H1 (cell line): ENCODE measurements at regions not wholly inside any gene's neighbourhood (a gene's known extent, or its start where the extent isn't known, plus 50 kb on each side); places are given as distances from the start of the nearest gene placed in this dataset.

Source experiments
- CTCF ChIA-PET: fragments of 300-600 bp; sonication (Branson Sonifier 250); formaldehyde crosslinking; loops from one replicate; lab custom pipeline; 2021; ENCODE audit not compliant: partially characterized antibody; lab: Charles Lee
- POLR2A ChIA-PET: fragments of 300-600 bp; sonication (Branson Sonifier 250); formaldehyde crosslinking; loops from one replicate; lab custom pipeline; 2021; ENCODE audit warnings: inconsistent platforms; ENCODE audit not compliant: partially characterized antibody; lab: Charles Lee
- DNase-seq, 2 experiments: peaks; one replicate each; pipeline versions ENCODE4 v3.0.0 to v3.0.0-alpha.2; 2010 to 2022; ENCODE audit warnings: low spot score in 2 of 2, low read depth in 1 of 2, mixed read lengths in 1 of 2
- FAIRE-seq: peaks from 2 replicates; lab custom pipeline; 2011; peaks lifted over from hg19 to GRCh38; lab: Jason Lieb, UNC
- H2AFZ ChIP-seq: 2 replicates; pipeline ENCODE4 v1.8.1; 2012; ENCODE audit warnings: low read length, inconsistent platforms
- H2AK5ac ChIP-seq: 2 replicates; pipeline ENCODE4 v1.6.1; 2013; ENCODE audit warnings: low read depth, low read length
- H2BK120ac ChIP-seq: replicated peaks from 2 replicates; pipeline ENCODE3; 2013; ENCODE audit warnings: low read depth, low read length, inconsistent platforms
- H2BK12ac ChIP-seq: 2 replicates; pipeline ENCODE4 v1.6.1; 2013; ENCODE audit warnings: low read depth, low read length
- H2BK15ac ChIP-seq: 2 replicates; pipeline ENCODE4 v1.6.1; 2013; ENCODE audit warnings: low read length
- H2BK20ac ChIP-seq: 2 replicates; pipeline ENCODE4 v1.6.1; 2013; ENCODE audit warnings: low read length
- H2BK5ac ChIP-seq: 2 replicates; pipeline ENCODE4 v1.6.1; 2013; ENCODE audit warnings: low read depth, low read length
- H3K14ac ChIP-seq: 2 replicates; pipeline ENCODE4 v1.6.1; 2013; ENCODE audit warnings: inconsistent platforms; ENCODE audit not compliant: insufficient read length
- H3K18ac ChIP-seq: 2 replicates; pipeline ENCODE4 v1.6.1; 2013; ENCODE audit warnings: low read length; ENCODE audit errors: extremely low read depth
- H3K23ac ChIP-seq: 2 replicates; pipeline ENCODE4 v1.6.1; 2013; ENCODE audit warnings: inconsistent platforms; ENCODE audit not compliant: insufficient read length
- H3K23me2 ChIP-seq: 2 replicates; pipeline ENCODE4 v1.6.1; 2013; ENCODE audit warnings: low read depth, low read length
- H3K27ac ChIP-seq: 2 replicates; pipeline ENCODE4 v1.6.1; 2011; ENCODE audit warnings: low read depth, low read length, inconsistent platforms
- H3K27me3 ChIP-seq, 4 experiments: replicated peaks in 1 of 4; 1 replicate in 1 of 4; 2 replicates in 3 of 4; pipeline versions ENCODE4 v1.6.1 to v1.8.1; 2011 to 2013; ENCODE audit warnings: low read length in 3 of 4, mild to moderate bottlenecking in 3 of 4, inconsistent platforms in 2 of 4, mixed read lengths in 2 of 4, moderate library complexity in 1 of 4; ENCODE audit not compliant: control insufficient read depth in 3 of 4, insufficient read depth in 3 of 4; ENCODE audit errors: extremely low read depth in 1 of 4
- H3K36me3 ChIP-seq, 4 experiments: 2 replicates each; pipeline versions ENCODE4 v1.6.1 to v1.8.1; 2011 to 2013; ENCODE audit warnings: mild to moderate bottlenecking in 4 of 4, low read length in 3 of 4, moderate library complexity in 2 of 4, control low read depth in 1 of 4, inconsistent platforms in 1 of 4; ENCODE audit not compliant: insufficient read depth in 4 of 4, control insufficient read depth in 2 of 4
- H3K4ac ChIP-seq: replicated peaks from 2 replicates; pipeline ENCODE3; 2013; ENCODE audit warnings: low read length, low read depth, mixed read lengths, inconsistent platforms; ENCODE audit not compliant: insufficient read length
- H3K4me1 ChIP-seq, 4 experiments: replicated peaks in 1 of 4; 1 replicate in 1 of 4; 2 replicates in 3 of 4; pipeline versions ENCODE4 v1.6.1 to v1.8.1; 2011 to 2013; ENCODE audit warnings: low read length in 3 of 4, inconsistent platforms in 2 of 4, mixed read lengths in 1 of 4; ENCODE audit not compliant: insufficient read depth in 4 of 4, control insufficient read depth in 3 of 4
- H3K4me2 ChIP-seq, 2 experiments: 2 replicates each; pipeline versions ENCODE4 v1.6.1 to v1.8.1; 2011 to 2013; ENCODE audit warnings: low read depth in 2 of 2, low read length in 2 of 2, control low read depth in 1 of 2, inconsistent platforms in 1 of 2, mild to moderate bottlenecking in 1 of 2; ENCODE audit not compliant: insufficient read depth in 1 of 2
- H3K4me3 ChIP-seq, 4 experiments: fragments of 200-600, 300-600 bp in 1 of 4; sonication (generic), shearing (Covaris generic), sonication (Bioruptor Twin) in 1 of 4; 2 replicates each; pipeline versions ENCODE4 v1.5.1 to v1.8.1; 2011 to 2016; ENCODE audit warnings: low read length in 4 of 4, low read depth in 3 of 4, control low read depth in 2 of 4, inconsistent platforms in 2 of 4, mild to moderate bottlenecking in 2 of 4, mixed read lengths in 1 of 4, moderate library complexity in 1 of 4; ENCODE audit not compliant: insufficient read depth in 2 of 4; ENCODE audit errors: extremely low read depth in 1 of 4
- H3K56ac ChIP-seq: replicated peaks from 2 replicates; pipeline ENCODE3; 2013; ENCODE audit warnings: low read depth, mild to moderate bottlenecking, mixed read lengths, low read length, inconsistent platforms; ENCODE audit not compliant: insufficient read length
- H3K79me1 ChIP-seq: 2 replicates; pipeline ENCODE4 v1.6.1; 2013; ENCODE audit warnings: low read depth, low read length, control low read depth
- H3K79me2 ChIP-seq, 2 experiments: 2 replicates each; pipeline versions ENCODE4 v1.6.1 to v1.8.1; 2012 to 2013; ENCODE audit warnings: low read length in 2 of 2, mild to moderate bottlenecking in 2 of 2, inconsistent platforms in 1 of 2; ENCODE audit not compliant: insufficient read depth in 2 of 2, control insufficient read depth in 1 of 2
- H3K9ac ChIP-seq, 4 experiments: replicated peaks in 1 of 4; 1 replicate in 1 of 4; 2 replicates in 3 of 4; pipeline versions ENCODE4 v1.6.1 to v1.8.1; 2011 to 2013; ENCODE audit warnings: low read depth in 3 of 4, low read length in 3 of 4, control low read depth in 2 of 4, mild to moderate bottlenecking in 2 of 4, moderate library complexity in 2 of 4, inconsistent platforms in 1 of 4; ENCODE audit errors: extremely low read depth in 1 of 4
- H3K9me3 ChIP-seq, 2 experiments: 2 replicates each; pipeline versions ENCODE4 v1.6.1 to v1.8.1; 2012 to 2013; ENCODE audit warnings: mild to moderate bottlenecking in 2 of 2, moderate library complexity in 2 of 2, control low read depth in 1 of 2, inconsistent platforms in 1 of 2, low read depth in 1 of 2, low read length in 1 of 2, mixed read lengths in 1 of 2; ENCODE audit not compliant: insufficient read depth in 2 of 2
- H4K20me1 ChIP-seq, 2 experiments: replicated peaks in 1 of 2; 2 replicates each; pipeline versions ENCODE3 to v1.8.1; 2011 to 2013; ENCODE audit warnings: inconsistent platforms in 2 of 2, low read length in 2 of 2, mild to moderate bottlenecking in 1 of 2; ENCODE audit not compliant: insufficient read depth in 2 of 2, control insufficient read depth in 1 of 2
- H4K5ac ChIP-seq: 2 replicates; pipeline ENCODE4 v1.6.1; 2013; ENCODE audit warnings: low read length, low read depth, mixed read lengths, inconsistent platforms; ENCODE audit not compliant: insufficient read length
- H4K8ac ChIP-seq: 2 replicates; pipeline ENCODE4 v1.8.0; 2013; ENCODE audit warnings: mild to moderate bottlenecking, moderate library complexity, low read length, inconsistent platforms; ENCODE audit not compliant: insufficient read depth; ENCODE audit errors: extremely low read depth
- H4K91ac ChIP-seq: replicated peaks from 2 replicates; pipeline ENCODE3; 2013; ENCODE audit warnings: low read length, mixed read lengths, inconsistent platforms; ENCODE audit not compliant: insufficient read length
- JUND ChIP-seq: IDR thresholded peaks from 2 replicates; pipeline ENCODE4 v1.6.1; 2011; ENCODE audit warnings: mild to moderate bottlenecking, improper control_type of control experiment, low read length
- NANOG ChIP-seq: IDR thresholded peaks from 2 replicates; pipeline ENCODE4 v1.6.1; 2011; ENCODE audit warnings: low read length, low read depth, mild to moderate bottlenecking, inconsistent platforms; ENCODE audit not compliant: insufficient read depth, poor library complexity, severe bottlenecking
- WGBS, 2 experiments: shearing (Covaris generic) in 1 of 2; methylation state at CpG; one replicate each; pipeline versions ENCODE4 v1.1.6 to v1.1.7; 2013 to 2015; ENCODE audit warnings: low lambda C conversion rate in 2 of 2, mixed read lengths in 2 of 2, inconsistent platforms in 1 of 2, low coverage in 1 of 2, missing lambda C conversion rate in 1 of 2; ENCODE audit not compliant: insufficient replicate concordance in 2 of 2, insufficient coverage in 1 of 2, insufficient read length in 1 of 2; ENCODE audit errors: extremely low coverage in 1 of 2, missing lambda C conversion rate in 1 of 2; 5-methylcytosine and 5-hydroxymethylcytosine counted together
- TF ChIP-seq, protein P1 (sequence below): IDR thresholded peaks from 2 replicates; pipeline ENCODE4 v1.6.1; 2012; ENCODE audit warnings: low read length, inconsistent platforms

DNA sequence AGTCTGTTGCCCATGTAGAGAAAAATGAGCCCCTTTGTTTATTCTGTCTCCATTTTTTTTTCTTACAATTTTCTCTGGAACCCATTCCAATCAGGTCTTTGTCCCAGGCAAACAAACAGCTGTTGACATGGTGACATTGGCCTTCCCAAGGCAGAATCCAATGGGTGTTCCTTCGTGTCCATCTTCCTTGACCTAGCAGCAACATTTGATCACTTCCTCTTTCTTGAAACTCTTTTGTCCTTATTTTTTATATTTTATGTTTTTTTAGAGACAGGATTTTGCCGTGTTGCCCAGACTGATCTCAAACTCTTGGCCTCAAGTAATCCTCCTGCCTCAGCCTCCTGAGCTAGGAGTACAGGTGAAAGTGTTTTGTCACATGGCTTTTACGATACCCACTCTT is 65.4 kb upstream of the CACNA1E start:
- Histone ChIP-seq H3K56ac (no peak overlapping the region), H3K4me3 (no peak overlapping the region), H3K14ac (no peak overlapping the region), H3K79me1 (no peaks in the 10 kb centered on the region), H3K27me3 (no peaks in the 10 kb centered on the region), H3K23me2 (no peaks in the 10 kb centered on the region), H3K36me3 (no peaks in the 10 kb centered on the region), H2BK120ac (no peak overlapping the region), H2AK5ac (no peak overlapping the region), H3K4me1 (no peaks in the 10 kb centered on the region), H4K91ac (no peak overlapping the region), H3K79me2 (no peaks in the 10 kb centered on the region), H2BK20ac (no peak overlapping the region), H4K5ac (no peak overlapping the region)
- POLR2A ChIA-PET = no interaction called here
- DNase-seq (no peak), FAIRE-seq (no peak)
- CTCF ChIA-PET = interaction anchor here (1.3 to 4.6 kb wide), 5 partner anchors 11 to 228 kb away, joined by 3 to 22 read pairs (median 5); no protein-coding TSS in a partner anchor
- TF ChIP-seq, protein P1, sequence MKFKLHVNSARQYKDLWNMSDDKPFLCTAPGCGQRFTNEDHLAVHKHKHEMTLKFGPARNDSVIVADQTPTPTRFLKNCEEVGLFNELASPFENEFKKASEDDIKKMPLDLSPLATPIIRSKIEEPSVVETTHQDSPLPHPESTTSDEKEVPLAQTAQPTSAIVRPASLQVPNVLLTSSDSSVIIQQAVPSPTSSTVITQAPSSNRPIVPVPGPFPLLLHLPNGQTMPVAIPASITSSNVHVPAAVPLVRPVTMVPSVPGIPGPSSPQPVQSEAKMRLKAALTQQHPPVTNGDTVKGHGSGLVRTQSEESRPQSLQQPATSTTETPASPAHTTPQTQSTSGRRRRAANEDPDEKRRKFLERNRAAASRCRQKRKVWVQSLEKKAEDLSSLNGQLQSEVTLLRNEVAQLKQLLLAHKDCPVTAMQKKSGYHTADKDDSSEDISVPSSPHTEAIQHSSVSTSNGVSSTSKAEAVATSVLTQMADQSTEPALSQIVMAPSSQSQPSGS = no peak
- TF ChIP-seq JUND (no peak), NANOG (no peak)
- TF ChIP-seq, all 59 proteins: peak for 0
- WGBS, 2 experiments = 80% methylated on average over 3 of the region's 3 CpGs; no CpG with 5 or more reads in 1 of the 2 experiments
- Histone ChIP-seq H3K4me2 (no peak overlapping the region), H2BK15ac (no peak overlapping the region), H3K23ac (no peak overlapping the region), H3K4ac (no peak overlapping the region), H2AFZ (no peak overlapping the region), H2BK12ac (no peak overlapping the region), H3K18ac (no peak overlapping the region), H2BK5ac (no peak overlapping the region), H3K9me3 (no peaks in the 10 kb centered on the region), H4K8ac (no peak overlapping the region), H4K20me1 (no peaks in the 10 kb centered on the region), H3K27ac (no peak overlapping the region), H3K9ac (no peak overlapping the region)
